ENCODE measurements at regions not wholly inside any gene's neighbourhood (a gene's known extent, or its start where the extent isn't known, plus 50 kb on each side); places are given as distances from the start of the nearest gene placed in this dataset.

GRCh38 chr5:175013251-175013650 is 288.9 kb downstream of the MSX2 start:
- TF ChIP-seq NRF1 (IDR thresholded peaks at IDR 0.05; ENCODE audit: low read depth, low read length) (no peak), RFX5 (IDR thresholded peaks at IDR 0.05; ENCODE audit: low read length) (no peak), RXRA (IDR thresholded peaks at IDR 0.05; ENCODE audit: borderline replicate concordance, low read depth) (no peak), USF2 (IDR thresholded peaks at IDR 0.05; ENCODE audit: borderline replicate concordance, low read depth, low read length) (no peak), POLR2AphosphoS5 (IDR thresholded peaks at IDR 0.05; ENCODE audit: low read depth, low read length) (no peak), YY1 (IDR thresholded peaks at IDR 0.05; ENCODE audit: low read depth) (no peak)
- TF ChIP-seq, protein P1, sequence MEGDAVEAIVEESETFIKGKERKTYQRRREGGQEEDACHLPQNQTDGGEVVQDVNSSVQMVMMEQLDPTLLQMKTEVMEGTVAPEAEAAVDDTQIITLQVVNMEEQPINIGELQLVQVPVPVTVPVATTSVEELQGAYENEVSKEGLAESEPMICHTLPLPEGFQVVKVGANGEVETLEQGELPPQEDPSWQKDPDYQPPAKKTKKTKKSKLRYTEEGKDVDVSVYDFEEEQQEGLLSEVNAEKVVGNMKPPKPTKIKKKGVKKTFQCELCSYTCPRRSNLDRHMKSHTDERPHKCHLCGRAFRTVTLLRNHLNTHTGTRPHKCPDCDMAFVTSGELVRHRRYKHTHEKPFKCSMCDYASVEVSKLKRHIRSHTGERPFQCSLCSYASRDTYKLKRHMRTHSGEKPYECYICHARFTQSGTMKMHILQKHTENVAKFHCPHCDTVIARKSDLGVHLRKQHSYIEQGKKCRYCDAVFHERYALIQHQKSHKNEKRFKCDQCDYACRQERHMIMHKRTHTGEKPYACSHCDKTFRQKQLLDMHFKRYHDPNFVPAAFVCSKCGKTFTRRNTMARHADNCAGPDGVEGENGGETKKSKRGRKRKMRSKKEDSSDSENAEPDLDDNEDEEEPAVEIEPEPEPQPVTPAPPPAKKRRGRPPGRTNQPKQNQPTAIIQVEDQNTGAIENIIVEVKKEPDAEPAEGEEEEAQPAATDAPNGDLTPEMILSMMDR (IDR thresholded peaks at IDR 0.05), result no peak

All from SK-N-SH (cell line).